ENCODE measurements at regions not wholly inside any gene's neighbourhood (a gene's known extent, or its start where the extent isn't known, plus 50 kb on each side); places are given as distances from the start of the nearest gene placed in this dataset.

GRCh38 chr5:2191972-2192371 lies 309.2 kb upstream of the IRX4 start:
- TF ChIP-seq CTCF (IDR thresholded peaks at IDR 0.05; ENCODE audit: insufficient read depth, low read length, poor library complexity, severe bottlenecking) (no peak), EZH2phosphoT487 (conservative IDR thresholded peaks at IDR 0.05; ENCODE audit: low read length) (no peak)
